ENCODE measurements at regions not wholly inside any gene's neighbourhood (a gene's known extent, or its start where the extent isn't known, plus 50 kb on each side); places are given as distances from the start of the nearest gene placed in this dataset.

- no peak for DNase-seq
Measured at GRCh38 chr3:83902787-83903533, 1055.8 kb upstream of the CADM2 start.

- DNase-seq = no peak
Measured at GRCh38 chr3:83913381-83913780, 1045.4 kb upstream of the CADM2 start.

- DNase-seq = no peak
Measured at GRCh38 chr3:83926291-83926690, 1032.5 kb upstream of the CADM2 start.

- DNase-seq = no peak
Measured at GRCh38 chr3:83928391-83928790, 1030.4 kb upstream of the CADM2 start.

GRCh38 chr3:83928903-83929302 is 1029.9 kb upstream of the CADM2 start:
- no peak for DNase-seq

- DNase-seq = peak in 2 of 3 experiments; percentile 4 to 56
Measured at GRCh38 chr3:83934192-83935021, 1024.4 kb upstream of the CADM2 start.

GRCh38 chr3:83938491-83938890 is 1020.3 kb upstream of the CADM2 start:
- no peak for DNase-seq

GRCh38 chr3:83941990-83942745 is 1016.6 kb upstream of the CADM2 start:
- no peak for DNase-seq

- peak in 1 of 3 experiments; percentile 6 for DNase-seq
Measured at GRCh38 chr3:83946049-83946448, 1012.7 kb upstream of the CADM2 start.

- DNase-seq = no peak
Measured at GRCh38 chr3:83946554-83946953, 1012.2 kb upstream of the CADM2 start.

GRCh38 chr3:83948771-83949170 is 1010.0 kb upstream of the CADM2 start:
- DNase-seq = no peak

- no peak for DNase-seq
Measured at GRCh38 chr3:83953417-83954089, 1005.2 kb upstream of the CADM2 start.

GRCh38 chr3:83956431-83956830 is 1002.4 kb upstream of the CADM2 start:
- DNase-seq = no peak

GRCh38 chr3:83968356-83968755 is 990.4 kb upstream of the CADM2 start:
- DNase-seq = no peak

- DNase-seq = no peak
Measured at GRCh38 chr3:83971666-83972065, 987.1 kb upstream of the CADM2 start.

GRCh38 chr3:84008623-84009022 is 950.2 kb upstream of the CADM2 start:
- no peak for DNase-seq

- DNase-seq = no peak
Measured at GRCh38 chr3:84023842-84024241, 934.9 kb upstream of the CADM2 start.

- DNase-seq = no peak
Measured at GRCh38 chr3:84039099-84039498, 919.7 kb upstream of the CADM2 start.

GRCh38 chr3:84042399-84043106 is 916.2 kb upstream of the CADM2 start:
- no peak for DNase-seq

GRCh38 chr3:84066915-84067314 is 891.9 kb upstream of the CADM2 start:
- no peak for DNase-seq

- no peak for DNase-seq
Measured at GRCh38 chr3:84073664-84074063, 885.1 kb upstream of the CADM2 start.

GRCh38 chr3:84074767-84075166 is 884.0 kb upstream of the CADM2 start:
- DNase-seq = no peak
